ENCODE measurements at regions not wholly inside any gene's neighbourhood (a gene's known extent, or its start where the extent isn't known, plus 50 kb on each side); places are given as distances from the start of the nearest gene placed in this dataset.

DNA sequence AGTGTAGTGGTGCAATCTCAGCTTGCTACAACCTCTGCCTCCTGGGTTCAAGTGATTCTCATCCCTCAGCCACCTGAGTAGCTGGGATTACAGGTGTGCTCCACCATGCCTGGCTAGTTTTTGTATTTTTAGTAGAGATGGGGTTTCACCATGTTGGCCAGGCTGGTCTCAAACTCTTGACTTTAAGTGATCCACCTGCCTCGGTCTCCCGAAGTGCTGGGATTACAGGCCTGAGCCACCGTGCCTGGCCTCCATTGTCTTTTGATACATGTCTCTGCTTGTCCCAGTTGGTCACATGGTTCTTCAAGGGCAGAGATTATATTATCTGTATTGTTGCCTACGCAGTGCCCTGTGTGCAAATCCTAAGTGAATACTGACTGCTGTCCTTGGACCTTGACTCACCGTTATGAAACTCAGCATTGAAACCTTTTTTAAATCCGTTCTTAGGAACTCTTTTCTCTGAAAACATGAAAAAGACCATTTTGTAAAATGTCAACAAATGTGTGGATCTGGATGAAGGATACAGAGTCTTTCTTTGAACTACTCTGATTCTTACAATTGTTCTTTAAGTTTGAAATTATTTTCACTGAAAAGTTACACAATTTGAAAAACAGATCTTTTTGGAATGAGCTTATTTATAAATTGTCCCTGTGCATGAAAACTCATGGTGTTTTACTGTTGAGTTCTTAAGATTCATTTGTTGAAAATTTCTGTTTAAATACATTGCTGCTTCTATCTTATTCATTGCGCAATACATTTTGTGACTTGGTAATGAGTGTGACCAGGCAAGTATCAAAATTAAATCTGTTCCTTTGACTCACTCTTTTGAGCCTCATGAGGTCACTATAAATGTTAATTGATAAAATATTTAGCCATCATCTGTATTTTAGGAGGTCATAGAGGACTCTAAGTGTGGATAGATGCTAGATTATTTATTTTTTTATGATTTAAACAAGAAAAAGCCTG lies 293.5 kb downstream of the UTRN start:
- no peak for DNase-seq
- intact Hi-C loops (cut with micrococcal nuclease; ENCODE audit: unreplicated experiment), result no loop called here
- ChIA-PET POLR2A (no interaction called here), CTCF (no interaction called here)
- Histone ChIP-seq H3K36me3 (ENCODE audit: control insufficient read depth, insufficient read depth, low read length) (peaks cover 3% of the 10 kb centered on the region; the same call in 1 of the 2 replicates), H3K27me3 (replicated peaks; ENCODE audit: control insufficient read depth, insufficient read depth, low read length) (no peaks in the 10 kb centered on the region), H3K4me1 (no peaks in the 10 kb centered on the region), H3K9me3 (no peaks in the 10 kb centered on the region), H3K4me3 (ENCODE audit: low read depth, low read length) (no peak overlapping the region)
- no peak for TF ChIP-seq CTCF (IDR thresholded peaks at IDR 0.05; ENCODE audit: insufficient read depth in 1 of 2, low read depth in 1 of 2, low read length in 1 of 2, severe bottlenecking in 1 of 2, unreplicated experiment in 1 of 2)
- H3K36me3 Mint-ChIP-seq (ENCODE audit: insufficient read depth, unreplicated experiment), result peaks cover 44% of the 10 kb centered on the region
- no peaks in the 10 kb centered on the region for H3K27me3 Mint-ChIP-seq (ENCODE audit: insufficient read depth, unreplicated experiment)
- BruUV-seq (replicated peaks), result no TSS peak
- no peak overlapping the region for H3K4me3 Mint-ChIP-seq (ENCODE audit: unreplicated experiment)
- peaks cover 16% of the 10 kb centered on the region for H3K4me1 Mint-ChIP-seq (ENCODE audit: low read depth, unreplicated experiment)
- H3K27ac Mint-ChIP-seq (ENCODE audit: unreplicated experiment), result no peak overlapping the region
- no peaks in the 10 kb centered on the region for H3K9me3 Mint-ChIP-seq (ENCODE audit: unreplicated experiment)

- Histone ChIP-seq H3K36me3 (ENCODE audit: control insufficient read depth, insufficient read depth, low read length) (peaks cover 3% of the 10 kb centered on the region; the same call in 1 of the 2 replicates), H3K9me3 (no peaks in the 10 kb centered on the region), H3K4me1 (no peaks in the 10 kb centered on the region), H3K4me3 (ENCODE audit: low read depth, low read length) (no peak overlapping the region), H3K27me3 (replicated peaks; ENCODE audit: control insufficient read depth, insufficient read depth, low read length) (no peaks in the 10 kb centered on the region)
- no peak for TF ChIP-seq CTCF (IDR thresholded peaks at IDR 0.05; ENCODE audit: insufficient read depth in 1 of 2, low read depth in 1 of 2, low read length in 1 of 2, severe bottlenecking in 1 of 2, unreplicated experiment in 1 of 2)
- Mint-ChIP-seq H3K36me3 (ENCODE audit: insufficient read depth, unreplicated experiment) (peaks cover 44% of the 10 kb centered on the region), H3K4me1 (ENCODE audit: low read depth, unreplicated experiment) (peaks cover 16% of the 10 kb centered on the region), H3K9me3 (ENCODE audit: unreplicated experiment) (no peaks in the 10 kb centered on the region), H3K27ac (ENCODE audit: unreplicated experiment) (no peak overlapping the region), H3K27me3 (ENCODE audit: insufficient read depth, unreplicated experiment) (no peaks in the 10 kb centered on the region), H3K4me3 (ENCODE audit: unreplicated experiment) (no peak overlapping the region)
- POLR2A ChIA-PET, result no interaction called here
- no peak for DNase-seq
- no TSS peak for BruUV-seq (replicated peaks)
- CTCF ChIA-PET, result no interaction called here
- intact Hi-C loops (cut with micrococcal nuclease; ENCODE audit: unreplicated experiment), result loop anchor here (5.0 to 10.0 kb wide), 3 partner anchors 632 to 1122 kb away; no protein-coding TSS in a partner anchor
Observed at GRCh38 chr6:144580039-144580438, 294.9 kb downstream of the UTRN start.

GRCh38 chr6:144580771-144581170 lies 295.6 kb downstream of the UTRN start:
- Mint-ChIP-seq H3K4me3 (ENCODE audit: unreplicated experiment) (no peak overlapping the region), H3K27me3 (ENCODE audit: insufficient read depth, unreplicated experiment) (no peaks in the 10 kb centered on the region), H3K9me3 (ENCODE audit: unreplicated experiment) (no peaks in the 10 kb centered on the region), H3K27ac (ENCODE audit: unreplicated experiment) (no peak overlapping the region), H3K4me1 (ENCODE audit: low read depth, unreplicated experiment) (peaks cover 16% of the 10 kb centered on the region), H3K36me3 (ENCODE audit: insufficient read depth, unreplicated experiment) (peaks cover 45% of the 10 kb centered on the region)
- Histone ChIP-seq H3K36me3 (ENCODE audit: control insufficient read depth, insufficient read depth, low read length) (peaks cover 3% of the 10 kb centered on the region; the same call in 1 of the 2 replicates), H3K4me1 (no peaks in the 10 kb centered on the region), H3K4me3 (ENCODE audit: low read depth, low read length) (no peak overlapping the region), H3K9me3 (no peaks in the 10 kb centered on the region), H3K27me3 (replicated peaks; ENCODE audit: control insufficient read depth, insufficient read depth, low read length) (no peaks in the 10 kb centered on the region)
- no peak for TF ChIP-seq CTCF (IDR thresholded peaks at IDR 0.05; ENCODE audit: insufficient read depth in 1 of 2, low read depth in 1 of 2, low read length in 1 of 2, severe bottlenecking in 1 of 2, unreplicated experiment in 1 of 2)
- ChIA-PET CTCF (no interaction called here), POLR2A (no interaction called here)
- intact Hi-C loops (cut with micrococcal nuclease; ENCODE audit: unreplicated experiment), result loop anchor here (1.0 to 10.0 kb wide), 4 partner anchors 351 to 1122 kb away; no protein-coding TSS in a partner anchor
- BruUV-seq (replicated peaks), result TSS peak; percentile 8
- no peak for DNase-seq
